Sciatic nerve (tissue), 2 donors: ENCODE measurements at regions not wholly inside any gene's neighbourhood (a gene's known extent, or its start where the extent isn't known, plus 50 kb on each side); places are given as distances from the start of the nearest gene placed in this dataset.

Source experiments
- ATAC-seq: fragments of 200-7000 bp; cut with Tn5 transposase; one replicate; pipeline ENCODE4 v1.9.1; 2020; ENCODE audit warnings: mild to moderate bottlenecking, moderate library complexity
- DNase-seq: peaks from one replicate; pipeline ENCODE4 v3.0.0-alpha.2; 2020; ENCODE audit warnings: low spot score
- intact Hi-C: fragments of 100-400 bp; cut with DNase I; formaldehyde crosslinking; loops from one replicate; pipeline ENCODE4 v1.14.2; 2022
- donor health status: DM: no; HTN: no; CAD: no.
- donor health status: DM: no; HTN: no; CAD: no.

DNA sequence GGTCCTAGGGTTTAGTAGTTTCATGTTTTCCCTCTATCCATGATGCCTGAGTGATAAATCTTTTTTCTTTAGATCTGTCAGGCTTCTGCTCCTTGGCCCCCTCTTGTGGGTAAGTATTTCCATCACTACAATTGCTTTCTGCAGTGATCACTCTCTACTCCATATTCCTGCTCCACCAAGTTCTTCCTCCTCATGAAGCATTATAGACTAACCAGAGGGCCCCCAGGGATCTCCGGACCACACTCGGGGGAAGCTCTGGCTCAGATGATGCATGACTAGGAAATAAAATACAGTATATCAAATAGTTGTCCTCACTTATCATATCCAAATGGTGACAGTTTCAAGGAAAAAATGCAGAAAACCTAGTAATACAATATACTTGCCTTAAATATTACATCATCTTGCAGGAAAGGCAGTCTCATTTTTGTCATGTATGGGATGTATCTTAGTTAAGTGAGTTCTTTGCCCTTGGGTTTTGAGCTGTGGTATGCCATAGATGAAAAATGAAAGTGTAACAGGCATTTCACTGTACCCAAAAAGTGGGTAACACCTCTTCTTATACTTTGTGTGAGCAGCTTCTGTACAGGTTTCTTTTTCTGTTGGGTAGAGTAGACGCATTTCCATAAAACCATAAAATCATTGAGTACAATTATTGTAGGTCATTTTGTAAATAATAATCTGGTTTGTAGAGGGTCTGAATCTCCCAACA is 200.9 kb upstream of the EYA4 start:
- intact Hi-C loops = no loop called here
- DNase-seq (no peak), ATAC-seq (no peak)

DNA sequence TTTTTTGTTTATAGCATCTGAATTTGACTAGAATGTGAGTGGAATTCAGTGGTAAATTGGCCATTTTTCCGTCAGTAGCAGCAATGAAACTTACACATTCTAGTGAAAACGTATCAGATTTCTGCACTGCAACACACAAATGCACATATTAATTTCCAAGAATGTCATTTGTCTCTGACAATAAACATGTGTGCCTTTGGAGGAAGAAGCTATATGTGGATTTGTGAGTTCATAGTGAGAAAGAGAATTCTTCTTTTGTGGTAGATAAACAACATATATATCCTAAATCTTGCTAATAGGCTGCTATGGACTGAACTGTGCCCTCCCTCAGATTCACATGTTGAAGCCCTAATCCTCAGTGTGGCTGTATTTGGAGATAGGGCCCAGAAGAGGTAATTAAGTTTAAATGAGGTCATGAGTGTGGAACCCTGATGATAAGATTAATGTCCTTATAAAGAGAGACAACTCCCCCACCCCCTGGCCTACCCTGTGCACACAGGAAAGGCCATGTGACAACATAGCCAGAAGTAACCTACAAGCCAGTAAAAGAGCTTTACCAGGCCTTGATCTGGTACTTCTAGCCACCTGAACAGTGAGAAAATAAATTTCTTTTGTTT is 200.2 kb upstream of the EYA4 start:
- no peak for ATAC-seq
- DNase-seq = no peak
- intact Hi-C loops = no loop called here

DNA sequence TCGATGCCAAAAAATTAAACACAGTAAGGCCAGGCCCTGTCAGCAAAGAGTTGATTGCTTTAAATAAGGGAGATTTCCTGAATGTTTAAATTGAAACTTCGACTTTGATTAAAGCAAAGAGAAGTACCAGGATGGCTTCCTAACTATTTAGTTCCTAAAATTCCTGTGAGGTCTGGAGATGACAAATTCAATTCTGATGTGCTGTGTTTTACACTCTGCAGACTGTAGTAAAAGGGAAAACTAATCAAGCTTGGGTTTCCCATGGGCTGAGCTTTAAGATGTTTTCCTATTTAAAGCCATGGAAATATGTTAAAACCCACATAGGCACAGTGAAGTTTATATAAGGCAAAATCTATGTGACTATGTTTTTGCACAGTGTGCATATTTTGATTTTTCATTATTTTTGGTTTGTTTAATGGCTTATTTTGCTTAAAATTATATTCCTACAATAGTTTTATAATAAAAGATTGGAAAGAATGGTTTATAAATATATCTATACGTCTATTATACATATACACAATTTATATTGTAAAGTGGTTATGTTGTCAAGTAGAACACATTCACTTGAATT is 198.5 kb upstream of the EYA4 start:
- no peak for ATAC-seq
- intact Hi-C loops = no loop called here
- no peak for DNase-seq

DNA sequence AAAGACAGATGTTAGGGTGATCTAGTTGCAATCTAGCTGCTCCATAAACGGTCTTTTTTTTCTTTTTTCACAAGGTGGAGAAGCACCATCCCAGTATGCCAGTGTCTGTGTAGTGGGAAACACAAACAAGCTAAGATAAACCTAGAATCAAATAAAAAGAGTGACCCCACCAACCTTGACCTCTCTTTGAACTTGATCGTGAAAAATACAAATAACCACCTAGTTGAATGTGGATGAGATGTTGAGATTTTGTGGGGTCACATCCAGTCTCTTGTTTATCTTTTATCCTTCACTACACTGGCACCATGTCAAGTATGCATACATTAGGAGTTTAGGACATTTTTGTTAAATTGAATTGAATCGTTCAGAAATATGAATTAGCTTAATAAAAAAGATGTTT is 194.6 kb upstream of the EYA4 start:
- intact Hi-C loops = no loop called here
- ATAC-seq (no peak), DNase-seq (no peak)

DNA sequence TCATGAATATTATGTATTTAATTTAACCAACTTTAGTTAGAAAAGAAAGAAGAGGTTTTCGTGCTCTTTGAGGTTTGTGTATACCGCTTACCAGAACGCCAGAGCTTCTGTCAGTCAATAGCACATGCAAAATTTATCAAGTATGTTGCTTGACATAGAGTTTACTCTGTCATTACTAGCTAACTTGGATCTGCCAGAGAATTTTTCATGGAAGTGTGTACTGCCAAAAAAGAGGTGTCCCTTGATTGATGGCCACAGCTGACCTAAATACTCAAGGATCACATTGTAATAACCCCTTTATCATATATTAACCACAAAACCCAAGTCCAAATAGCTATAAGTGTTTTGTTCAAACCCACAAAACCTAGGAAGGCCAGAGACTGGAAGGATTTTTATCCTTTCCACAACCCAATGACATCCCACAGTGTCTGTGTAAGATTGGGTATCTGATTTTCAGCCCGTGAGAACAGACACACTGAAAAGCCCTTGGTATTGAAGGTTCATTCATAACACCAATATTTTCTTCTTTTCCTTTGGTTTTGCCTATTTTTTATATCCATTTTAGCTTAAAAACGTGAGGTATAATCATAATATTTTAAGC is 194.0 kb upstream of the EYA4 start:
- DNase-seq (no peak), ATAC-seq (no peak)
- intact Hi-C loops = no loop called here

DNA sequence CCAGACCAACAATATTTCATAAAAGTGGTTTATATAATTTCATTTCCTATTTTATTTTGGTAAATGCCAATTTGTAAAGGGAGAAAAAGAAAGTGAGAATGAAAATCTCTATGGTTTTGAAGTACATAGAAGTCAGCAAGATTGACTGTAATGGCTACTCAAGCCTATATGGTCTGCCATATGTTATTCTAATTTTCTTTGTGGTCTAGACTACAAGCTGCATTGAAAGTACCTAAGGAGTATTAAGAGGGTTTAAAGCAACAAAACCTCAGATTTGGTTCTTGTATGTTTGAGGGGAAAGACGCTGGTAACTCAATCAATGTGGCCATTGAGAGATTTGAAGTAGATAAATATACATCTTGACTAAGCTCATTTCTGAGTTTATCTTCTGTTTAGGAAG is 193.5 kb upstream of the EYA4 start:
- no peak for ATAC-seq
- no peak for DNase-seq
- intact Hi-C loops = no loop called here

DNA sequence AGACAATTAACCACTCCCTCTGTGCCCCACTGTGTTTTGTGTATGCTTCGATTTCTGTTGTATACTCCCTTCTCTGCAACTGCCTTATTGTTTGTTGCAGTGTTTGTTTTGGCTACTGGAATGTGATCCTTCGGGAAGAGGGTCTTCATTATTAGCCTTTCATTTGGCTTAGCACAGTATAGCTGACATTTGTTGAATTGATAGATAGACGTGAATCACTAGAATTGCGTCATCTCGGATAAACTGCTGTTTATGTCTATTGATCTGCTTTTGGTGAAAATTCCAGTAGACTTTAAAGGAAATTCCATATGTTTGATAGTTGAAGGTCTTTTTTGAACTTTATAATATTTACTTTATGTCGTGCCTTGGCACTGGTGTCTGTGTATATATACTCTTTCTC is 189.9 kb upstream of the EYA4 start:
- no peak for ATAC-seq
- no peak for DNase-seq
- intact Hi-C loops = no loop called here

DNA sequence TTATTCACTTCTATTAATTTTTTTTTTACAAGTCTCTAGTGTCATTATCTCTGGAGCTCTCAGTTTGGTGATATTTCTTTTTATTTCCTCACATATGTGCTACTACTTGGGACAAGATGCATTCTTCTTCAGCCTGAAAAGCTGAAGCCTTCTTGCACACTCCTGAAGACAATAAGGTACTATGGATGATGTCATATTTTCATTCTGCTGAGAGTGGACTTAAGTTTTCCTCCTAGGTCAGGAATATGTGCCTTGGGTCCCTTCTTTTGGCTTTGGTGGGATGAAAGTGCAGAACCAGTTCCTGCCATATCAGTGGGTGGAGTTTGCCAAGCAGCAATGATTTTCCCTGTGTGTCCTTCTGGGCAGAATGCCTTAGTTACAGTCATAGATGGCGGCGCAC is 188.7 kb upstream of the EYA4 start:
- ATAC-seq (no peak), DNase-seq (no peak)
- intact Hi-C loops = no loop called here

DNA sequence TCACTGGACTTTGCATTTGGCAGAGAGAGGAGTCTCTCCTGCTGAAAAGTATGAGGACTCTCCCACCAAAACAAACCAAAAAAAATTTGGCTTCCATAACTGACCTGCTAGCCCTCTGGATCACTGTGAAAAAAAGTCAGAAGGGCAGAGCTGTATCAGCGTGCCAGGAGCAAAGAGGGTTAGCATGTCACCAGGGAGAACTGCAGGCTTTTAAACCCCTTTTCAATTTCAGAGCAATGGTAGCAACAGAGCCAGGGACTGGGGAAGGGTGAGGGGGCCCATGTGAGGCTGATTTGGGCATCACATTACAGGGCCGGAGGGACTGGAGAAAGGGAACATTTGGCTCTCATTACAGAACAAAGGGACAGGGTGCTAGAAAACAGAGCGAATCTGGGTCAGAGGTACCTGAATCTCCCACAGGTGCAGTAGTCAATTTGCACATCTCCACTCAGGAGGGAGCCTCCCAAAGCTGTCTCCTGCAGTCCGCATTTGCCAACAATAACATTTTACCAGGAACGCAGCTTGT is 185.7 kb upstream of the EYA4 start:
- ATAC-seq = no peak
- no peak for DNase-seq
- intact Hi-C loops = no loop called here

DNA sequence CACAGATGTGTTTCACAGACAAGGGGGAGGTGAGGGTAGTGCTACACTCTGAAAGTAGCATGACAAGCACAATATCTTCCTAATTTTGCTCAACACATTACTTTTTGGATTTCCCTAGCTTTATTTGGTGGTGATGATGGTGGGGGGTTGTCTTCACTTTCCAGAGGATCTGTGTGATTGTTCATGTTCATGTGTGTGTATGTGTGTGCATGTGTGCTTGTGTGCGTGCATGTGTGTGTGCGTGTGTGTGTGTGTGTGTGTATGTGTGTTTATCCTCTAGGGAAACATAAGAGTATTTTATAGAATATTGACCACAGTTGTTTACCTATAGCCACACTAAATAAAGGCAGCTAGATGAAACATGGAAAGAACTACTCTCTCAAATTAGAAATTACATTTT is 183.8 kb upstream of the EYA4 start:
- ATAC-seq (no peak), DNase-seq (no peak)
- intact Hi-C loops = no loop called here

DNA sequence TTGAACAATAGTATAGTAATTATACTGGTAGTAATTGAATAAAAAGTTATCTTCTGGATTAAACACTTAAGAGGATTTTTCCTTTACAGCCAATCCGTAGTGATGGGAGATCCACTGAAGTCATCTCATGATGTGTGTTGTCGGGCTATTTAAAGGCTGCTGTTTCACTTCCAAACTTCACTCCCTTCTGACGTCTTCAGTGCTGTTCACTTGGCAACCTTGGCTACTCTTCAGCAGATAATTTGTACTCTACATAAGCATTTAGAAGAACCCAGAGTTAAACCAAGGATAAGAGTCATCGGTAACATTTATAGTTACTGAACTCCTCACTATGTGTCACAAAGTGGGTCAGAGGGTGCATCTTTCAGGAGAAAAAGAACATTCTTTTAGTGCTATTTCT is 179.1 kb upstream of the EYA4 start:
- intact Hi-C loops = no loop called here
- peak; percentile 81 for ATAC-seq
- no peak for DNase-seq

DNA sequence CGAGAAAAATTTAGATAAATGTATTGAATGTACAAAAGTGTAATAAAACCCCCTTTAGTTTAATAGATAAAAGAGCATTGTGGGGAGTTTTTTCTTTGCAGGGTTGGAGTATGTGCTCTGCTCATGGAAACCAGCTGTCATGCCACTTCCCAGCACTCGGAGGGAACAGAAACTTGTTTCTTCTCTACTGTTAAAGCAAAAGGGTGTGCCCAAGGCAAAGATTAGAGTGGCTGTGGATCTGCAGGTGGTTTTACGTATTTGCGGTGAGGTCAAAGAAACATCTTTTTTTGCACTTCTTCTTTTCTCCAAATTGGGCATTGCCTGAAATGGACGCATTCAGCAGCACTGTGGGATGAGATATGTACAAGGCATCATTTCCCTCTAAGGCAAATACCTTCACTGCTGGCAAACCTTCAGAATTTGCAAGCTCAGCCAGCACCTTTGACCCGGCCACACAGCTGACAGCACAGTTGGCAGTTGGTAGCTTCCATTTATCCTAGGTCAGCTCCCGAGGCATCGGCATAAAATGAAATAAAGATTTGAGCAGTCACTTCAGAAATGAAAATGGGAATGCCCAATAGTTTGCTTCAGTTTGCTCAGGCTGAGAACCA is 178.4 kb upstream of the EYA4 start:
- no peak for ATAC-seq
- no peak for DNase-seq
- intact Hi-C loops = no loop called here

DNA sequence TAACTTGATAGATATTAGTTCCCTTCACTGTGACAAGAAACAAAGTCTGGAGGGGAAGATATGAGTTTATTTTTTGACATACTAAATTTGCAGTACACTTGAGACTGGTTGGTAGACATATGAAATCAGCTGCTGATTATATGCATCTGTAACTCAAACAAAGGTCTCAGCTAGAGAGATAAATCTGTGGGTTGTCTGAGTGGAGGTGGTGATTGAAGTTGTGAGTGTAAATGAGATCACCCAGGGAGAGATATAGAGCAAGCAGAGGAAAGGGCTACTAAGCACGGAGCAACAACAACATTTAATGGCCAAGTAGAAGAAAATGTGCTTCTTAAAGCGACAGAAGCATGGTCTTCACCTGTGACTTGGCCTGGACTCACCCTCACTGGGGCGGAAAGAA is 173.2 kb upstream of the EYA4 start:
- no peak for DNase-seq
- intact Hi-C loops = no loop called here
- no peak for ATAC-seq

DNA sequence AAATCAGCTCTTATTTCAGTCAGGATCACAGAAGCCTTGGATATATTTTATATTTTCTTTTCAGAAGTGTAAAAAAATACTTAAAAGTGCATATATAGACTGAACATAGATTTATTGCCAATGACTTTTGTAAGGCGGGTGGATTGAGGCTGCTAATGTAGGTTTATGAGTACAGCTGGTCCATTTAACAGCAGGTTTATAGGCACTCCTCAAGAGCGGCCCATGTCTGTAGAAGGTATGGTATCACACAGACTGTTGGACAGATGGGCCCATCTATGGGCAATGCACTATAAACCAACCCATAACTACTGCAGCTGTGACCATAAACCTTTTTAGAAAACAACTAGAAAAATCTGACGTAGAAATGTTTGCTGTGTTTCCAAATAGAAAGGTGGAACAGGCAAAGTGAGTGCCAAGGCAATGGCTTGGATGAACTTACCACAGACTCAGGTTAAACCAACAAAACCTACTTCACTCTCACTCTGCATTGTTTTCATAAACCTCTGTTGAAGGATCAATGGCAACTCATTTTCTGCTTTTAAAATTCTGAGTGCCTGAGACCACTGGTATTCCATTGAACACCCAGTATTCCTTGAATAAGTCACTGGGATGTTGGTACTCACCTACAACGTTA is 170.6 kb upstream of the EYA4 start:
- ATAC-seq (no peak), DNase-seq (no peak)
- intact Hi-C loops = no loop called here

DNA sequence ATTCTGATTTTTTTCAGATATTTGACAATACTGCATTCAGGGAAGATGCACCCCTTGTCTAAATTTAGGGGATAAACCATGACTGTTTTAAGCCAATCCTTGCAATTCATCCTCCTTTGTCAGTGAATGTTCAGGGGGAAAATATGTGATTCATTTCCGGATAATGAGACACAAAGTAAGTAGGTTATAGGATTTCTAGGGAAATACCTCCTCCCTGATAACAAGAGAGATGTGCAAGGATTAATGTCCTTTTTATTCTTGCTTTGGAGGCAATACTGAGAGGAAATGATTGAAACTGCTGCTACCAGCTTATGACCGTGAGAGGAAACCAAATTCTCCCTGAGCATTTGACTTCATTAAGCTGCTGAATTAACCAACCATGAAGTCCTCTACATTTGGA is 161.3 kb upstream of the EYA4 start:
- ATAC-seq (no peak), DNase-seq (no peak)
- intact Hi-C loops = no loop called here

DNA sequence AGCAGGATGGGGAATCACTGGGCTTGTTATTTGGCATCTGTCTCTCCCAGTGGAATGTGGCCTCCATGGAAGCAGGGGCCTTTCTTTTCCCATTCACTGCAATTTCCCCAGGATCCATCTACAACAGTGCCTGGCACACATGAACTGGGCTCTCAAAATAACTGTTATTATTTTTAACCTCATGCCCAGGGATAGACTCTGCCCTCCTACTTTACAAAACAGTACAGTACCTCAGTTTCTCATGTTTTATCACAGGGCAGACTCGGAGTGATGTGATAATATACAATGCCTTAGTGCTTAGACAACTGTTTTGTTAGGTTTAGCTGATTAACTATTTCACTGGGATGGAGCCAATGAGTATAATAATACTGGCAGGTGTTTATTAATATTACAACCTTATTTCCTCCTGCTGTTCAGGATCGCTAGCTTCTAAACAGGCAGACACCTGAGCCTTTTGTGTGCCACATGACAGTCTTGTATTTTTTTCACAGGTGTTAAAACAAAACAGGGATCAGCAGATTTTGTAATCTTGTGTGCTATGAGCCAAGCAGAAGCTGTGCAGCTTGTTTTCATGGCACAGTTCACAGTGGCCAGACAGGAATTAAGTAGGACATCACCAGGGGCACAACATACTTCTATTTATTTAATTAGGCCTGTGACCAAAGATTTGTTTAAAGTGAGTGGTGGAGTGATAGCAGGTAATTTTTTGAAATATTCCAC is 157.7 kb upstream of the EYA4 start:
- intact Hi-C loops = no loop called here
- ATAC-seq (no peak), DNase-seq (no peak)

DNA sequence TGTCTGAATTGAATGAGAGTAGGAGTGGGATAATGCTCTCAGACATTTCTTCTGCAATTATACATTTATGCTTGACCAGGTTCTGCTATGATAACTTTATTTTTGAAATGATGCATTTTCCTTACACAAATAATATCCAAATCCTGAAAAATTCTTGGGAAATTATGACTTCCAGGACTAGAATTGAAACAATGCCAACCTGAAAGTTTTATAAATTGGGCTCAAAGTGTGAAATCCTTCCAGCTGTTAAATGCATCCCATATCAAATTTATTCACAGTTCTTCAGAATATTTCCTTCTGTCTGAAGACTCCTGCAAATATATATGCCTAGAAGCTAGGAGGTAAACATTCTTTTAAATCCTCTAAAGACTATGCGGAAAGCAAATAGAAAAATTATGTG is 155.7 kb upstream of the EYA4 start:
- ATAC-seq = no peak
- DNase-seq = no peak
- intact Hi-C loops = no loop called here

DNA sequence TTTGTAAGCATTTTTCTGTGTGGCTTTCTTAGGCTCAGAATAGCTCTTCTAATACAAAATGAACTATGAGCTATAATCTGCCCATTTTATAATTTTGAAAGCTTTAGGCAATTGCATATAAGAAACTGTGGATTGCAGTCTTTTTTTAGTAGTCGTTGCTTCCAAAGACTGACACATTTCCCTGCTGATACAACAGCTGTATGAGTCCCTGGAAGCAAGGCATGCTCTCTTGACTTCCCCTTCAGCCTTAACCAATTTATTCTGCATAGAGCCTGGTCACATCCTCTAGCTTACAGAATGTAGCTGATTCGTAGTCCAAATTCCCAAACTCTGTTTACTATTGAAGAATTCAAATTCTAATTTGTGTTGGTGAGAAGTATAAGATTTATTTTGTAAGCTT is 155.3 kb upstream of the EYA4 start:
- intact Hi-C loops = no loop called here
- DNase-seq = no peak

More for the DNA sequence above, 155.3 kb upstream of the EYA4 start:
- ATAC-seq = no peak
